GM10248 (cell line): ENCODE measurements at regions not wholly inside any gene's neighbourhood (a gene's known extent, or its start where the extent isn't known, plus 50 kb on each side); places are given as distances from the start of the nearest gene placed in this dataset.

Experiments
- CTCF ChIA-PET: fragments of 300-600 bp; sonication (Branson Sonifier 250); formaldehyde crosslinking; extraction: SDS; loops from one replicate; lab custom pipeline; 2021; ENCODE audit warnings: antibody characterized with exemption; lab: Yijun Ruan, JAX
- POLR2A ChIA-PET: fragments of 350-650 bp; sonication (Branson Sonifier 250); formaldehyde crosslinking; extraction: SDS; loops from one replicate; lab custom pipeline; 2020; ENCODE audit warnings: antibody characterized with exemption; lab: Yijun Ruan, JAX
- DNase-seq: peaks from one replicate; pipeline ENCODE4 v3.0.0; 2012; ENCODE audit errors: extremely low spot score
- CTCF ChIP-seq: IDR thresholded peaks from 2 replicates; pipeline ENCODE4 v1.5.1; 2012; ENCODE audit warnings: mild to moderate bottlenecking, low read depth; ENCODE audit errors: extremely low read depth, missing control alignments, control extremely low read depth

DNA sequence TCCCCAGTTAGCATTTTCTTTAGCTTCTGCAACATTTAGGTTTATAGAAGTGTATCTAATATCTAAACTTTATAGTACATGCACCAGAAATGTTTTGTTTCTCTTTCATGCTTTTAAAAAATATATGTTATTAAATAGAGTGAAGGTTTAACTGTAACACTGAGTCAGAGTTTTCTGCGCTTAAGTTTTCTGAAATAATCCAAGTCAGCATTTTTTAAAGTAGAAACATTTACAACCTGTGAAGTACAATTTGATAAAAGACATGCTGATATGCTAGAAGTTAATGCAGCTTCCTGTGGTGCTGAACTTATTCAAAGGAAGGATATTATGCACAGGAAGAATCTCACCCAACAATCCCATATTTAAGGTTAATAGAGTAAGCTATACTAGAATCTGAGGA lies 1096.8 kb downstream of the LRFN5 start:
- no peak for TF ChIP-seq CTCF
- POLR2A ChIA-PET: interaction anchor here (0.7 kb wide), 1 partner anchor 46 kb away, joined by 6 read pairs; no protein-coding TSS in a partner anchor
- CTCF ChIA-PET: no interaction called here
- DNase-seq: no peak

DNA sequence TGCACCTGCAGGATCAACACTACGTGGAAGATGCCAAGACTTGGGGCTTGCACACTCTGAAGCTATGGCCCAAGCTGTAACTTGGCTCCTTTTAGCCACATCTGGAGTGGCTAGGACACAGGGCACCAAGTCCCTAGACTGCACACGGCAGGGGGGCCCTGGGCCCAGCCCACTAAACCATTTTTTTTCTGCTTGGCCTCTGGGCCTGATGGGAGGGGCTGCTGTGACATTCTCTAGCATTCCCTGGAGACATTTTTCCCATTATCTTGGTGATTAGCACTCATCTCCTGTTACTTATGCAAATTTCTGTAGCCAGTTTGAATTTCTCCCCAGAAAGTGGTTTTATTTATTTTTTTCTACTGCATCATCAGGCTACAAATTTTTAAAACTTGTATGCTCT lies 1080.7 kb downstream of the LRFN5 start:
- POLR2A ChIA-PET: no interaction called here
- CTCF ChIA-PET: no interaction called here
- TF ChIP-seq CTCF: no peak
- DNase-seq: no peak

DNA sequence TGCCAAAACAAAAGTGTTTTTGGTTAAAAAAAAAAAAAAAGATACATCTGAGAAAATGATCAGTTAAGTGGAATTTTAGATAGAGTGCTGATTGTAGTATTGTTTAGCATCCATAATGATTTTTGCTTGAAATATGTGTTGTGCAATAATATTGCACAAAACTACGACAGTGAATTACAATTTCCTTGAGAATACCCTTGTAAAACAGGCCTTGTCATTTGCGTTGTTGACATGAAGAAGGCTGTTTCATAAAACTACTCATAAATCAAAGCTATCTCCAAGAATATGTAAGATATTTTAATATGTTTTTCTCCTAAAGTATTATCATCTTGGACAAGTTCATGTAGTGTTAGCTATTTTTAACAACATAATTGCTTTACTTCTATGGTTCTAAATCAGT lies 1077.0 kb downstream of the LRFN5 start:
- no peak for DNase-seq
- no peak for TF ChIP-seq CTCF
- ChIA-PET POLR2A (no interaction called here), CTCF (no interaction called here)

DNA sequence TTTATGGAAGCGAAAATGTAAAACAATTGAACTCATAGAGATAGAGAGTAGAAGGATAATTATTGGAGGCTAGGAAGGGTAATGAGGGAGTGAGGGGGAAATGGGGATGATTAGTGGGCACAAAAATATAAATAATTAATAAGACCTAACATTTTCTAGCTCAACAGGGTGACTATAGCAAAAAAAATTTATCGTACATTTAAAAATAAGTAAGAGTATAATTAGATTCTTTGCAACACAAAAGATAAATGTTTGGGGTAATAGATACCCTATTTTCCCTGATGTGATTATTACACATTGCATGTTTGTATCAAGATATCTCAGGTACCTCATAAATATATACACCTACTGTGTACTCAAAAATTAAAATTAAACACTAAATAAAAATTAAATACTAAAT lies 1070.0 kb downstream of the LRFN5 start:
- ChIA-PET CTCF (no interaction called here), POLR2A (no interaction called here)
- no peak for DNase-seq
- no peak for TF ChIP-seq CTCF

GRCh38 chr14:42673963-42674362 lies 1067.3 kb downstream of the LRFN5 start:
- TF ChIP-seq CTCF: no peak
- DNase-seq: no peak
- POLR2A ChIA-PET: no interaction called here
- CTCF ChIA-PET: no interaction called here

GRCh38 chr14:42671636-42672035 lies 1065.0 kb downstream of the LRFN5 start:
- DNase-seq: no peak
- ChIA-PET POLR2A (no interaction called here), CTCF (interaction anchor here (0.9 to 1.2 kb wide), 2 partner anchors 8 to 13 kb away, joined by 3 read pairs; no protein-coding TSS in a partner anchor)
- no peak for TF ChIP-seq CTCF

GRCh38 chr14:42665083-42665482 lies 1058.4 kb downstream of the LRFN5 start:
- DNase-seq: no peak
- no peak for TF ChIP-seq CTCF
- CTCF ChIA-PET: no interaction called here
- POLR2A ChIA-PET: no interaction called here
